ENCODE measurements at regions not wholly inside any gene's neighbourhood (a gene's known extent, or its start where the extent isn't known, plus 50 kb on each side); places are given as distances from the start of the nearest gene placed in this dataset.

DNA sequence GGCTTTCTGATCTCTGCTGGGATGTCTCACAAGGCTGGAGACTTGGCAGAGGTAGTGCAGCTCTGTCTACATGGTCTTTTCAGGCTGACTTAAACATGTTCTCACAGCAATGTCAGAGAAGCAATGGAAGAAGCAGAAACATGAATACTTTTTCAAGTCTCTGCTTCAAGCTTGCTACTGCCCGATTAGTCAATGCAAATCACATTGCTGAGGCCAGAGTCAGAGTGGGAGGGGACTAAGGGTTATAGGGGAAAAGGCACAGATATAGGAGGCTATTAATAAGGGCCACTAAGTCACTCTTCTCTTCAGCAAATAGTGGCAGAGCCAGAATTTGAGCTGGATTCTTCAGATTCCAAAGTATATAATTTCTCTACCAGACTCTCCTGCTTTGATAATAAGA, 390.5 kb downstream of the TMEM135 start:
- Histone ChIP-seq H3K36me3 (no peaks in the 10 kb centered on the region), H3K4me3 (no peak overlapping the region), H3K27me3 (no peaks in the 10 kb centered on the region), H3K27ac (no peak overlapping the region), H3K4me1 (no peaks in the 10 kb centered on the region), H3K9me3 (no peaks in the 10 kb centered on the region)
- no peak for ATAC-seq
- DNase-seq: no peak
- intact Hi-C loops (cut with DNase I; ENCODE audit: low total_unique reads): no loop called here
- in situ Hi-C loops (cut with MboI; ENCODE audit: low sequenced_read_pairs in 4 of 4): loop anchor here in 2 of 4 donors (10.0 kb wide), 1 partner anchor 493 kb away; no protein-coding TSS in a partner anchor
- TF ChIP-seq, protein P1, sequence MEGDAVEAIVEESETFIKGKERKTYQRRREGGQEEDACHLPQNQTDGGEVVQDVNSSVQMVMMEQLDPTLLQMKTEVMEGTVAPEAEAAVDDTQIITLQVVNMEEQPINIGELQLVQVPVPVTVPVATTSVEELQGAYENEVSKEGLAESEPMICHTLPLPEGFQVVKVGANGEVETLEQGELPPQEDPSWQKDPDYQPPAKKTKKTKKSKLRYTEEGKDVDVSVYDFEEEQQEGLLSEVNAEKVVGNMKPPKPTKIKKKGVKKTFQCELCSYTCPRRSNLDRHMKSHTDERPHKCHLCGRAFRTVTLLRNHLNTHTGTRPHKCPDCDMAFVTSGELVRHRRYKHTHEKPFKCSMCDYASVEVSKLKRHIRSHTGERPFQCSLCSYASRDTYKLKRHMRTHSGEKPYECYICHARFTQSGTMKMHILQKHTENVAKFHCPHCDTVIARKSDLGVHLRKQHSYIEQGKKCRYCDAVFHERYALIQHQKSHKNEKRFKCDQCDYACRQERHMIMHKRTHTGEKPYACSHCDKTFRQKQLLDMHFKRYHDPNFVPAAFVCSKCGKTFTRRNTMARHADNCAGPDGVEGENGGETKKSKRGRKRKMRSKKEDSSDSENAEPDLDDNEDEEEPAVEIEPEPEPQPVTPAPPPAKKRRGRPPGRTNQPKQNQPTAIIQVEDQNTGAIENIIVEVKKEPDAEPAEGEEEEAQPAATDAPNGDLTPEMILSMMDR (IDR thresholded peaks at IDR 0.05 in 4 of 5, conservative IDR thresholded peaks at IDR 0.05 in 1 of 5): no peak
- TF ChIP-seq POLR2A (IDR thresholded peaks at IDR 0.05): no peak

DNA sequence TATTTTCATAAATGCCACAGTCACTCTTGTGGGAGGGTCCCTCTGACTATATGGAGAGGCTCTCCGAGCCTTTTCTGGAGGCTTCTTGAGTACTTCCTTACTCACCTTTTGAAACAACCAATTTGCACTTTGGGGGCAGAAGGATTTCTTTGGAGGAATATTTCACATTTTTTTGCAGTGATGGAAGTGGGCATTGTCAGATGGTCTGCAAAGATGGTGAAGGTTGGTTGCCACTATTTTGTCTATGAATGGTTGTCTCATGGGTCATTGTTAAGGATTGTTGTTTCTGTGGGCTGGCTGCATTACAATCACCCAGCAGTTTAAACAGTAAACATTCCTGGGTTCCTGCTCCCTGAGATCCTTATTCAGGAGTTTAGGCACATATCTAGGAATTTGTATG, 388.2 kb downstream of the TMEM135 start:
- ATAC-seq: no peak
- TF ChIP-seq POLR2A (IDR thresholded peaks at IDR 0.05): no peak
- TF ChIP-seq, protein P1 (IDR thresholded peaks at IDR 0.05 in 4 of 5, conservative IDR thresholded peaks at IDR 0.05 in 1 of 5): no peak
- in situ Hi-C loops (cut with MboI; ENCODE audit: low sequenced_read_pairs in 4 of 4): loop anchor here in 2 of 4 donors (10.0 kb wide), 1 partner anchor 491 kb away; no protein-coding TSS in a partner anchor

DNA sequence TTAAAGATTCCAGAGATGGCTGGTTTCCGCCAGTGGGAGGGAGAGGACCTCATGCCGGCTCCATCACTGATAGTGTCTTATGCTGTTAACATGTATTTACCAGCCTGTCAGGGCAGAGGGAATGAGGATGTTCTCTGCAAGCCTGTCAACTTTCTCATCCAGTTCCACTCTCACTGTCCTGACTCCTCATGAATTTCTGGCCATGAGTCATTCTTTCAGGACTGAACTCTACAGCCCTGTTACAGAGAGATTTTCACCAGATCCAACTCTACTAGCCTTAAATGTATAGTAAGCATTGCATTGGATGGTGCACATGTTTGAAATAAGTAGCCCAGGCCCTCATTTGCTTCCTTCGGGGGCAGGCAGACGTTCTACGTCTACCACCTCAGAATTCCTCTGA, 387.7 kb downstream of the TMEM135 start:
- no peaks in the 10 kb centered on the region for H3K9me3 ChIP-seq
- no peak overlapping the region for H3K4me3 ChIP-seq
- in situ Hi-C loops (cut with MboI; ENCODE audit: low sequenced_read_pairs in 4 of 4): loop anchor here in 2 of 4 donors (10.0 kb wide), 1 partner anchor 491 kb away; no protein-coding TSS in a partner anchor
- H3K4me1 ChIP-seq: no peaks in the 10 kb centered on the region
- no peak for TF ChIP-seq POLR2A (IDR thresholded peaks at IDR 0.05)
- TF ChIP-seq, protein P1 (IDR thresholded peaks at IDR 0.05 in 4 of 5, conservative IDR thresholded peaks at IDR 0.05 in 1 of 5): no peak
- no peaks in the 10 kb centered on the region for H3K36me3 ChIP-seq
- no peaks in the 10 kb centered on the region for H3K27me3 ChIP-seq
- intact Hi-C loops (cut with DNase I; ENCODE audit: low total_unique reads): no loop called here
- no peak overlapping the region for H3K27ac ChIP-seq
- no peak for DNase-seq
- ATAC-seq: no peak

More for the DNA sequence above, 388.2 kb downstream of the TMEM135 start:
- no peaks in the 10 kb centered on the region for H3K4me1 ChIP-seq
- no peaks in the 10 kb centered on the region for H3K36me3 ChIP-seq
- no peak for DNase-seq
- intact Hi-C loops (cut with DNase I; ENCODE audit: low total_unique reads): no loop called here
- no peak overlapping the region for H3K27ac ChIP-seq
- H3K27me3 ChIP-seq: no peaks in the 10 kb centered on the region
- H3K4me3 ChIP-seq: no peak overlapping the region
- H3K9me3 ChIP-seq: no peaks in the 10 kb centered on the region

DNA sequence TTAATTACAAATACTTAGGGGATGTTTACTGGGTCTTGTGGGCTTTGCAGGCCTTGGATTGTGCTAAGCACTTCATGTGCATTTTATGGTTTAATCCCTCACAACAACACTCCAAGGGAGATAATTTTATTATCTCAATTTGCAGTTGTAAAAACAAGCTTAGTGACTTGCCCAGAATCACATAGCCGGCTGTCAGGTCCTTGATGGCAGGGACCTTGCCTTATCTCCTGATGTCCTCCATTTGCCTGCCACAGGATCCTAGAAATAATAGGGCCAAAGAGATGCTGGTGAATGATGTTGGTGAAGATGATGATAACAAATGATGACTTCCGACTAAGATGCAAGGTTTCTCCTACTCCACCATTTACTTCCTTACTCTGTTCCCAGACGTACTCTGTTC, 385.4 kb downstream of the TMEM135 start:
- no peaks in the 10 kb centered on the region for H3K36me3 ChIP-seq
- peaks cover 9 to 11% of the 10 kb centered on the region in 2 donors for H3K4me1 ChIP-seq
- in situ Hi-C loops (cut with MboI; ENCODE audit: low sequenced_read_pairs in 4 of 4): loop anchor here (5.0 to 10.0 kb wide), 2 partner anchors 71 to 488 kb away; no protein-coding TSS in a partner anchor
- DNase-seq (no peak), ATAC-seq (no peak)
- H3K27ac ChIP-seq: no peak overlapping the region
- no peaks in the 10 kb centered on the region for H3K27me3 ChIP-seq
- no peak for TF ChIP-seq POLR2A (IDR thresholded peaks at IDR 0.05)
- TF ChIP-seq, protein P1 (IDR thresholded peaks at IDR 0.05 in 4 of 5, conservative IDR thresholded peaks at IDR 0.05 in 1 of 5): no peak
- H3K4me3 ChIP-seq: no peak overlapping the region
- intact Hi-C loops (cut with DNase I; ENCODE audit: low total_unique reads): no loop called here
- H3K9me3 ChIP-seq: no peaks in the 10 kb centered on the region

DNA sequence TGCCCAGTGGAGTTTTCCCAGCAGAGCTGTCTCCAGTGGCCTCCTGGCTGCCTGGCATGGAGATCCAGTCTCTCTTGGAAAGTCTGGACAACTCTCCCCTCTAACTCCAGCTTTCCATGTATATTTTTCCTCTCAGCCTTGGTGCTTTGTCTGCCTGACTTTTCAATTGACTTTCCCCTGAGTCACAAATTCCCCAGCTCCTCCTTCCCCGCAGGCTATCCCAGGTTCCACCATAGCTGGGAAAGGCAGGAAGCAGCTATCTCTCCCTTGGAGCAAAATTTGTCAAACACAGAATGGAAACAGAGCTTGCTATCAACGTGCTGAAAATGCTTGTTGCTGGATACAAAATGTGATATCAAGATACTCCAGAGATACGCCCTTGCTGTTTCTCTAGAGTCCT, 384.8 kb downstream of the TMEM135 start:
- H3K27ac ChIP-seq: no peak overlapping the region
- peaks cover 9 to 11% of the 10 kb centered on the region in 2 donors for H3K4me1 ChIP-seq
- no peaks in the 10 kb centered on the region for H3K36me3 ChIP-seq
- DNase-seq (no peak), ATAC-seq (no peak)
- no peaks in the 10 kb centered on the region for H3K9me3 ChIP-seq
- TF ChIP-seq, protein P1 (IDR thresholded peaks at IDR 0.05 in 4 of 5, conservative IDR thresholded peaks at IDR 0.05 in 1 of 5): no peak
- TF ChIP-seq POLR2A (IDR thresholded peaks at IDR 0.05): no peak
- intact Hi-C loops (cut with DNase I; ENCODE audit: low total_unique reads): no loop called here
- in situ Hi-C loops (cut with MboI; ENCODE audit: low sequenced_read_pairs in 4 of 4): loop anchor here (5.0 to 10.0 kb wide), 2 partner anchors 70 to 488 kb away; no protein-coding TSS in a partner anchor
- H3K27me3 ChIP-seq: no peaks in the 10 kb centered on the region
- no peak overlapping the region for H3K4me3 ChIP-seq
